H9 (cell line): ENCODE measurements at regions not wholly inside any gene's neighbourhood (a gene's known extent, or its start where the extent isn't known, plus 50 kb on each side); places are given as distances from the start of the nearest gene placed in this dataset.

Source experiments
- DNase-seq: peaks from one replicate; pipeline ENCODE4 v3.0.0-alpha.2; 2017
- H2AFZ ChIP-seq: one replicate; pipeline ENCODE4 v1.6.1; 2013; ENCODE audit warnings: mild to moderate bottlenecking, low read length, control low read depth, moderate library complexity
- H2AK5ac ChIP-seq: 2 replicates; pipeline ENCODE4 v1.6.1; 2013; ENCODE audit warnings: low read length, control low read depth, mixed read lengths; ENCODE audit not compliant: insufficient read length
- H2BK120ac ChIP-seq: one replicate; pipeline ENCODE4 v1.6.1; 2013; ENCODE audit warnings: low read depth, mild to moderate bottlenecking, low read length, control low read depth, inconsistent platforms; ENCODE audit not compliant: poor library complexity, severe bottlenecking
- H2BK12ac ChIP-seq: 2 replicates; pipeline ENCODE4 v1.6.1; 2013; ENCODE audit warnings: low read length, control low read depth, mixed read lengths, low read depth; ENCODE audit not compliant: insufficient read length
- H2BK15ac ChIP-seq: 2 replicates; pipeline ENCODE4 v1.6.1; 2013; ENCODE audit warnings: low read depth, low read length, control low read depth
- H2BK20ac ChIP-seq: one replicate; pipeline ENCODE4 v1.6.1; 2013; ENCODE audit warnings: low read depth, mild to moderate bottlenecking, low read length, control low read depth, inconsistent platforms; ENCODE audit not compliant: poor library complexity, severe bottlenecking
- H2BK5ac ChIP-seq: 2 replicates; pipeline ENCODE4 v1.6.1; 2013; ENCODE audit warnings: low read length, control low read depth, mixed read lengths; ENCODE audit not compliant: insufficient read length
- H3K14ac ChIP-seq: 2 replicates; pipeline ENCODE4 v1.6.1; 2013; ENCODE audit warnings: low read length, control low read depth; ENCODE audit not compliant: insufficient read depth
- H3K18ac ChIP-seq: 2 replicates; pipeline ENCODE4 v1.6.1; 2013; ENCODE audit warnings: low read depth, mild to moderate bottlenecking, mixed read lengths, low read length, control low read depth; ENCODE audit not compliant: insufficient read length
- H3K23ac ChIP-seq: 2 replicates; pipeline ENCODE4 v1.6.1; 2013; ENCODE audit warnings: low read length, control low read depth, mixed read lengths, low read depth; ENCODE audit not compliant: insufficient read length
- H3K23me2 ChIP-seq: 2 replicates; pipeline ENCODE4 v1.6.1; 2013; ENCODE audit warnings: low read depth, mild to moderate bottlenecking, mixed read lengths, low read length, control low read depth; ENCODE audit not compliant: insufficient read length, poor library complexity, severe bottlenecking
- H3K27ac ChIP-seq: 2 replicates; pipeline ENCODE4 v1.5.1; 2013; ENCODE audit warnings: low read length, control low read depth, mixed read lengths, low read depth; ENCODE audit not compliant: insufficient read length
- H3K27me3 ChIP-seq: 2 replicates; pipeline ENCODE4 v1.6.1; 2013; ENCODE audit warnings: low read length, control low read depth, inconsistent platforms; ENCODE audit not compliant: insufficient read depth
- H3K4ac ChIP-seq: 2 replicates; pipeline ENCODE4 v1.6.1; 2013; ENCODE audit warnings: low read depth, mild to moderate bottlenecking, control low read depth, inconsistent platforms, low read length, moderate library complexity
- H3K4me1 ChIP-seq: 2 replicates; pipeline ENCODE4 v1.6.1; 2013; ENCODE audit warnings: low read length, control low read depth, inconsistent platforms; ENCODE audit not compliant: insufficient read depth
- H3K4me2 ChIP-seq: 2 replicates; pipeline ENCODE4 v1.6.1; 2013; ENCODE audit warnings: low read length, control low read depth, mixed read lengths; ENCODE audit not compliant: insufficient read length, insufficient read depth
- H3K56ac ChIP-seq: 2 replicates; pipeline ENCODE4 v1.6.1; 2013; ENCODE audit warnings: low read depth, mild to moderate bottlenecking, mixed read lengths, low read length, control low read depth; ENCODE audit not compliant: insufficient read length
- H3K79me1 ChIP-seq: 2 replicates; pipeline ENCODE4 v1.6.1; 2013; ENCODE audit warnings: low read depth, mild to moderate bottlenecking, moderate library complexity, low read length, control low read depth, inconsistent platforms; ENCODE audit not compliant: insufficient read depth, poor library complexity, severe bottlenecking
- H3K79me2 ChIP-seq: 2 replicates; pipeline ENCODE4 v1.6.1; 2013; ENCODE audit warnings: low read length, control low read depth, inconsistent platforms; ENCODE audit not compliant: insufficient read depth
- H3K9ac ChIP-seq: 2 replicates; pipeline ENCODE4 v1.6.1; 2013; ENCODE audit warnings: low read length, control low read depth, mixed read lengths; ENCODE audit not compliant: insufficient read length; ENCODE audit errors: extremely low read depth
- H3K9me3 ChIP-seq: one replicate; pipeline ENCODE4 v1.6.1; 2013; ENCODE audit warnings: low read depth, low read length, inconsistent platforms; ENCODE audit not compliant: control insufficient read depth
- H3T11ph ChIP-seq: one replicate; pipeline ENCODE4 v1.6.1; 2013; ENCODE audit warnings: mild to moderate bottlenecking, low read length, control low read depth, inconsistent platforms
- H4K20me1 ChIP-seq: one replicate; pipeline ENCODE4 v1.6.1; 2013; ENCODE audit not compliant: control insufficient read depth, insufficient read length, insufficient read depth
- H4K5ac ChIP-seq: 2 replicates; pipeline ENCODE4 v1.6.1; 2013; ENCODE audit warnings: low read depth, mild to moderate bottlenecking, mixed read lengths, low read length, control low read depth; ENCODE audit not compliant: insufficient read length
- H4K8ac ChIP-seq: replicated peaks from 2 replicates; pipeline ENCODE4 v1.6.1; 2013; ENCODE audit warnings: low read length, control low read depth, mixed read lengths, low read depth; ENCODE audit not compliant: insufficient read length
- H4K91ac ChIP-seq: 2 replicates; pipeline ENCODE4 v1.6.1; 2013; ENCODE audit warnings: low read depth, mild to moderate bottlenecking, moderate library complexity, mixed read lengths, low read length, control low read depth; ENCODE audit not compliant: insufficient read length
- H3K27ac Mint-ChIP-seq, 3 experiments: 2 replicates in 2 of 3; 3 replicates in 1 of 3; pipeline ENCODE4 v1.8.0; 2020 to 2021; ENCODE audit warnings: mixed read lengths in 3 of 3, mild to moderate bottlenecking in 1 of 3, moderate library complexity in 1 of 3
- H3K27me3 Mint-ChIP-seq: 2 replicates; pipeline ENCODE4 v1.8.0; 2021; ENCODE audit warnings: low read depth, mild to moderate bottlenecking, moderate library complexity, mixed read lengths
- H3K36me3 Mint-ChIP-seq, 3 experiments: 2 replicates in 2 of 3; 3 replicates in 1 of 3; pipeline ENCODE4 v1.8.0; 2020 to 2021; ENCODE audit warnings: low read depth in 3 of 3, mixed read lengths in 3 of 3; ENCODE audit not compliant: insufficient read depth in 1 of 3
- H3K4me1 Mint-ChIP-seq, 2 experiments: 2 replicates each; pipeline ENCODE4 v1.8.0; 2020; ENCODE audit warnings: mixed read lengths in 2 of 2
- H3K4me3 Mint-ChIP-seq, 2 experiments: 2 replicates in 1 of 2; 3 replicates in 1 of 2; pipeline ENCODE4 v1.8.0; 2020 to 2021; ENCODE audit warnings: mild to moderate bottlenecking in 2 of 2, mixed read lengths in 2 of 2, moderate library complexity in 1 of 2
- H3K9me3 Mint-ChIP-seq, 2 experiments: 2 replicates in 1 of 2; 3 replicates in 1 of 2; pipeline ENCODE4 v1.8.0; 2020; ENCODE audit warnings: mild to moderate bottlenecking in 2 of 2, mixed read lengths in 2 of 2, moderate library complexity in 1 of 2
- WGBS: extraction: QIAGEN DNeasy Blood & Tissue Kit; methylation state at CpG from one replicate; pipeline ENCODE4 v1.1.7; 2013; ENCODE audit warnings: missing lambda C conversion rate, low lambda C conversion rate, mixed read lengths; ENCODE audit not compliant: insufficient read length; ENCODE audit errors: extremely low coverage; 5-methylcytosine and 5-hydroxymethylcytosine counted together
- TF ChIP-seq, protein P1 (sequence below): fragments of 200-600 bp; sonication (generic); conservative IDR thresholded peaks from 3 replicates; pipeline ENCODE4 v1.8.0; 2021; ENCODE audit warnings: antibody characterized with exemption, mild to moderate bottlenecking

DNA sequence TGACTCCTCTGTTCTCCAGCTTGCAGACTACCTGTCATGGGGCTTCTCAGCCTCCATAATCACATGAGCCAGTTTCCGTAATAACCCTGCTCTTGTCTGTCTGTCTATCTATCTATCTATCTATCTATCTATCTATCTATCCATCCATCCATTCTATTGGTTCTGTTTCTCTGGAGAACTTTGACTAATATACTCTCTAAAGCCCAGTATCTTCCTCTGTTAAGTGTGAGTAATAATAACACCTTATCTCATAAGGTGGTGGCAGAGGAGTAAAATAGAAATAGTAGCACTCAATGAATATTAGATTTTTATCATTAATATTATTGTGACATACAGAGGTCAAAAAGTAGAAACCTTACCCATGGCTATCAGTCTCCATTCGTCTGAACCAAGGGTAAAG, 177.9 kb upstream of the PGRMC2 start:
- Mint-ChIP-seq H3K36me3 (peaks cover 0 to 13% (median 2%) of the 10 kb centered on the region in 3 experiments; a peak in 4 of 7 replicates), H3K4me3 (no peak overlapping the region), H3K27me3 (no peaks in the 10 kb centered on the region), H3K9me3 (peaks cover 5 to 10% of the 10 kb centered on the region in 2 experiments; a peak in 4 of 5 replicates), H3K27ac (no peak overlapping the region), H3K4me1 (peaks cover 0 to 2% of the 10 kb centered on the region in 2 experiments; a peak in 2 of 4 replicates)
- Histone ChIP-seq H3K4me1 (peaks cover 6% of the 10 kb centered on the region; the same call in 1 of the 2 replicates), H2BK120ac (no peak overlapping the region), H2AK5ac (no peak overlapping the region), H3K56ac (no peak overlapping the region), H3K23ac (no peak overlapping the region), H3K23me2 (no peaks in the 10 kb centered on the region), H3T11ph (no peak overlapping the region), H3K27me3 (no peaks in the 10 kb centered on the region), H3K9me3 (no peaks in the 10 kb centered on the region), H4K8ac (no peak overlapping the region), H3K4me2 (no peak overlapping the region), H3K18ac (no peak overlapping the region), H3K14ac (no peak overlapping the region), H2BK15ac (no peak overlapping the region), H3K79me1 (no peaks in the 10 kb centered on the region), H4K20me1 (no peaks in the 10 kb centered on the region), H2BK12ac (no peak overlapping the region), H3K79me2 (no peaks in the 10 kb centered on the region), H4K91ac (no peak overlapping the region), H3K9ac (no peak overlapping the region), H2BK20ac (no peak overlapping the region), H3K4ac (no peak overlapping the region), H3K27ac (no peak overlapping the region), H2AFZ (no peak overlapping the region), H4K5ac (no peak overlapping the region), H2BK5ac (no peak overlapping the region)
- TF ChIP-seq, protein P1, sequence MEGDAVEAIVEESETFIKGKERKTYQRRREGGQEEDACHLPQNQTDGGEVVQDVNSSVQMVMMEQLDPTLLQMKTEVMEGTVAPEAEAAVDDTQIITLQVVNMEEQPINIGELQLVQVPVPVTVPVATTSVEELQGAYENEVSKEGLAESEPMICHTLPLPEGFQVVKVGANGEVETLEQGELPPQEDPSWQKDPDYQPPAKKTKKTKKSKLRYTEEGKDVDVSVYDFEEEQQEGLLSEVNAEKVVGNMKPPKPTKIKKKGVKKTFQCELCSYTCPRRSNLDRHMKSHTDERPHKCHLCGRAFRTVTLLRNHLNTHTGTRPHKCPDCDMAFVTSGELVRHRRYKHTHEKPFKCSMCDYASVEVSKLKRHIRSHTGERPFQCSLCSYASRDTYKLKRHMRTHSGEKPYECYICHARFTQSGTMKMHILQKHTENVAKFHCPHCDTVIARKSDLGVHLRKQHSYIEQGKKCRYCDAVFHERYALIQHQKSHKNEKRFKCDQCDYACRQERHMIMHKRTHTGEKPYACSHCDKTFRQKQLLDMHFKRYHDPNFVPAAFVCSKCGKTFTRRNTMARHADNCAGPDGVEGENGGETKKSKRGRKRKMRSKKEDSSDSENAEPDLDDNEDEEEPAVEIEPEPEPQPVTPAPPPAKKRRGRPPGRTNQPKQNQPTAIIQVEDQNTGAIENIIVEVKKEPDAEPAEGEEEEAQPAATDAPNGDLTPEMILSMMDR, result no peak
- no CpG with 5 or more reads among the region's 2 CpGs for WGBS
- no peak for DNase-seq
